ENCODE measurements at regions not wholly inside any gene's neighbourhood (a gene's known extent, or its start where the extent isn't known, plus 50 kb on each side); places are given as distances from the start of the nearest gene placed in this dataset.

DNA sequence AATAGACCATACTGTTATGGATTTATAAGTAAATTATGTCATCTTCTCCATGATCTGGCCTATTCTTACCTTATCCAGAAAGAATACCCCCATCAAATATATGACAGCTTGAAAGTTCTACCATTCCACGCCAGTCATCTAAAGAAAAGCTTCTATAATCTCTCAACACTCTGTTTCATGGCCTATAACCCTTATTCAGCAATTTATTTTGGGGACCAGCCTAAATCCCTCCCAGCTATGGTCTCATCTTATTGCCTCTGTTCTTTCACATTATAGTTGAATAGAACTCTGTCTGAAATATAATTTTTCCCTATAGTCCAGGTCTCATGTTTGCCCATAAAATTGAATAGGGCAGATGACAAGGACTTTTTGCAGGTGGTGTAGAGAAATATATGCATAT, 2387.6 kb upstream of the WWC1 start:
- TF ChIP-seq CTCF (IDR thresholded peaks at IDR 0.05) = no peak
- no peak for DNase-seq
- no peaks in the 10 kb centered on the region for H3K9me3 ChIP-seq
- no peak overlapping the region for H3K4me3 ChIP-seq
- no peaks in the 10 kb centered on the region for H3K36me3 ChIP-seq
- no peak overlapping the region for H3K27ac ChIP-seq
- intact Hi-C loops (cut with DNase I; ENCODE audit: low total_unique reads) = no loop called here
- no peaks in the 10 kb centered on the region for H3K27me3 ChIP-seq
- H3K4me1 ChIP-seq = no peaks in the 10 kb centered on the region

DNA sequence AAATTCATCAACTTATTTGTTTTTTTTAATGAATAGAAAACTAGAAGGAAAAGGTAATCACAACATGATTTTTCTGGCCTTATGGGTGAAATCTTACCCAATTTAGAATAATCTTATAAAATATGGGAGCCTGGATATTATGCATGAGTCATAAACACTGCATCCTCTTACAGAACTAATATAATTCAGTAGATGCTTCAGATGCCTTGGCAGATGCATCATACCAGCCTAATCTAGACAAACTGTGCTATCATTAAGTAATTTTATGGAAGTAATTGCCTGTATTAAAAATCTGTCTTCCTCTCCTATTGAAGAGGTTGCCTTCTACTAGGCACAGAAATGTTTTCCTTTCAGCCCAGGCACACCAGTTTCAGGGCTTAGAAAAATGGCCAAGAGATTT, 2384.6 kb upstream of the WWC1 start:
- H3K4me3 ChIP-seq = no peak overlapping the region
- H3K4me1 ChIP-seq = no peaks in the 10 kb centered on the region
- no peaks in the 10 kb centered on the region for H3K36me3 ChIP-seq
- no peaks in the 10 kb centered on the region for H3K9me3 ChIP-seq
- no peaks in the 10 kb centered on the region for H3K27me3 ChIP-seq
- intact Hi-C loops (cut with DNase I; ENCODE audit: low total_unique reads) = no loop called here
- DNase-seq = no peak
- no peak overlapping the region for H3K27ac ChIP-seq
- TF ChIP-seq CTCF (IDR thresholded peaks at IDR 0.05) = no peak

- no peaks in the 10 kb centered on the region for H3K36me3 ChIP-seq
- no peak overlapping the region for H3K4me3 ChIP-seq
- no peaks in the 10 kb centered on the region for H3K9me3 ChIP-seq
- TF ChIP-seq CTCF (IDR thresholded peaks at IDR 0.05) = no peak
- H3K27ac ChIP-seq = no peak overlapping the region
- H3K4me1 ChIP-seq = no peaks in the 10 kb centered on the region
- H3K27me3 ChIP-seq = no peaks in the 10 kb centered on the region
- DNase-seq = no peak
- intact Hi-C loops (cut with DNase I; ENCODE audit: low total_unique reads) = no loop called here
Observed at GRCh38 chr5:165913059-165913458, 2378.4 kb upstream of the WWC1 start.

DNA sequence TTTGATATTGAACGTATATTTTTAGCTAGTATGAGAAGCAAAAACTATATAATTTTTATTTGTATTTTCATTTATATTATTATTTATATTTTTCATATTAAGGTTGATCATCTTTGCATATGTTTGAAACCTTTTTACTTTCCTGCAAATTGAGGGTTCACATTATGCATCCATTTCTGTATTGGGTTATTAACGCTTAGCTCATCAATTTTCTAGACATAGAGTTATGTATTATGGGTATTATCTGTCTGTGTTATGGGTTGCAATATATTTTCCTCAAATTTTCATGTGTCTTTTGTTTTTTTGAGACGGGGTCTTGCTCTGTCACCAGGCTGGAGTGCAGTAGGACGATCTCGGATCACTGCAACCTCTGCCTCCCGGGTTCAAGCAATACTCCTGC, 2377.0 kb upstream of the WWC1 start:
- Histone ChIP-seq H3K27me3 (no peaks in the 10 kb centered on the region), H3K9me3 (no peaks in the 10 kb centered on the region), H3K4me3 (no peak overlapping the region), H3K36me3 (no peaks in the 10 kb centered on the region), H3K4me1 (no peaks in the 10 kb centered on the region), H3K27ac (no peak overlapping the region)
- no peak for TF ChIP-seq CTCF (IDR thresholded peaks at IDR 0.05)
- DNase-seq = no peak
- intact Hi-C loops (cut with DNase I; ENCODE audit: low total_unique reads) = no loop called here

DNA sequence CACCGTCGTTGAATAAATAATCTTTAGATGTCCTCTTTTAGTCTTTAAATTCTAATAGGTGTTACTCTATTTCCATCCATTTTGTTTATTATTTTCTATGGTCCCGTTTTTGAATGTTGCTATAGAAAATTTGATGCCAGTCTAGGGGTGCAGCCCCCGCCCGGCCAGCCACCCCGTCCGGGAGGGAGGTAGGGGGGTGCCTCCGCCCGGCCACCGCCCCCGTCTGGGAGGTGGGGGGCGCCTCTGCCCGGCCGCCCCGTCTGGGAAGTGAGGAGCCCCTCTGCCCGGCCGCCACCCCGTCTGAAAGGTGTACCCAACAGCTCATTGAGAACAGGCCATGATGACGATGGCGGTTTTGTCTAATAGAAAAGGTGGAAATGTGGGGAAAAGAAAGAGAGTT, 2372.2 kb upstream of the WWC1 start:
- Histone ChIP-seq H3K9me3 (no peaks in the 10 kb centered on the region), H3K27me3 (no peaks in the 10 kb centered on the region), H3K4me3 (no peak overlapping the region), H3K4me1 (no peaks in the 10 kb centered on the region), H3K36me3 (no peaks in the 10 kb centered on the region), H3K27ac (no peak overlapping the region)
- intact Hi-C loops (cut with DNase I; ENCODE audit: low total_unique reads) = no loop called here
- DNase-seq = no peak
- no peak for TF ChIP-seq CTCF (IDR thresholded peaks at IDR 0.05)

GRCh38 chr5:165920655-165921054, 2370.8 kb upstream of the WWC1 start:
- no peak for DNase-seq
- intact Hi-C loops (cut with DNase I; ENCODE audit: low total_unique reads) = no loop called here
- TF ChIP-seq CTCF (IDR thresholded peaks at IDR 0.05) = no peak
- Histone ChIP-seq H3K9me3 (no peaks in the 10 kb centered on the region), H3K36me3 (no peaks in the 10 kb centered on the region), H3K27ac (no peak overlapping the region), H3K4me3 (no peak overlapping the region), H3K4me1 (no peaks in the 10 kb centered on the region), H3K27me3 (no peaks in the 10 kb centered on the region)

Data from tibial artery (tissue), 4 donors.